Suprapubic skin (tissue), 4 donors: ENCODE measurements at regions not wholly inside any gene's neighbourhood (a gene's known extent, or its start where the extent isn't known, plus 50 kb on each side); places are given as distances from the start of the nearest gene placed in this dataset.

Source experiments
- EP300 ChIP-seq: sonication (generic); formaldehyde crosslinking; IDR thresholded peaks from one replicate; pipeline ENCODE4 v1.6.1; 2017; ENCODE audit warnings: antibody characterized with exemption
- POLR2A ChIP-seq, 2 donors: fragments of 450-650 bp; IDR thresholded peaks; one replicate each; pipeline ENCODE4 v1.6.1; 2017; ENCODE audit warnings: antibody characterized with exemption in 2 of 2, mild to moderate bottlenecking in 2 of 2, moderate library complexity in 2 of 2
- POLR2AphosphoS5 ChIP-seq, 3 donors: sonication (generic); formaldehyde crosslinking; IDR thresholded peaks; one replicate each; pipeline ENCODE4 v1.6.1; 2017; ENCODE audit warnings: antibody characterized with exemption in 3 of 3
- TF ChIP-seq, protein P1 (sequence below), 2 donors: fragments of 200-600 bp in 1 of 2; fragments of 450-650 bp in 1 of 2; sonication (generic) in 1 of 2; IDR thresholded peaks; one replicate each; pipeline ENCODE4 v1.5.1; 2016 to 2019; ENCODE audit warnings: antibody characterized with exemption in 2 of 2, mild to moderate bottlenecking in 1 of 2, moderate library complexity in 1 of 2

DNA sequence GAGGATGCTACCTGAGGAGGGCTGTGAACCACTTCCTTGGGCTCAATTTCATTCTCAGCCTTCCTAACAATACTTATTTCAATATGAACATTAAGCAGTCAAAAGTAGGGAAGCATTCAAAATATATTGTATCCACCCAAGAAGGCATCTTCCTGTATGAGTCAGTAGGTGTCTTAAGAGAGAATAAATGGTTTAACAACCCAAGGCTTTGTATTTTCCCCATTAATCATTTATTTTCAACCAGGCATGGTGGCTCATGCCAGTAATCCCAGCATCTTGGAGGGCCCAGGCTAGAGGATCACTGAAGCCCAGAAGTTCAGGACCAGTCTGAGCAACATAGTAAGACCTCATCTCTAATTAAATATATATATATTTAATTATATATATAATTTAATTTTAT is 74.5 kb upstream of the MARCKS start:
- TF ChIP-seq, protein P1, sequence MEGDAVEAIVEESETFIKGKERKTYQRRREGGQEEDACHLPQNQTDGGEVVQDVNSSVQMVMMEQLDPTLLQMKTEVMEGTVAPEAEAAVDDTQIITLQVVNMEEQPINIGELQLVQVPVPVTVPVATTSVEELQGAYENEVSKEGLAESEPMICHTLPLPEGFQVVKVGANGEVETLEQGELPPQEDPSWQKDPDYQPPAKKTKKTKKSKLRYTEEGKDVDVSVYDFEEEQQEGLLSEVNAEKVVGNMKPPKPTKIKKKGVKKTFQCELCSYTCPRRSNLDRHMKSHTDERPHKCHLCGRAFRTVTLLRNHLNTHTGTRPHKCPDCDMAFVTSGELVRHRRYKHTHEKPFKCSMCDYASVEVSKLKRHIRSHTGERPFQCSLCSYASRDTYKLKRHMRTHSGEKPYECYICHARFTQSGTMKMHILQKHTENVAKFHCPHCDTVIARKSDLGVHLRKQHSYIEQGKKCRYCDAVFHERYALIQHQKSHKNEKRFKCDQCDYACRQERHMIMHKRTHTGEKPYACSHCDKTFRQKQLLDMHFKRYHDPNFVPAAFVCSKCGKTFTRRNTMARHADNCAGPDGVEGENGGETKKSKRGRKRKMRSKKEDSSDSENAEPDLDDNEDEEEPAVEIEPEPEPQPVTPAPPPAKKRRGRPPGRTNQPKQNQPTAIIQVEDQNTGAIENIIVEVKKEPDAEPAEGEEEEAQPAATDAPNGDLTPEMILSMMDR (IDR thresholded peaks at IDR 0.05) = no peak
- TF ChIP-seq POLR2AphosphoS5 (IDR thresholded peaks at IDR 0.05) (no peak), POLR2A (IDR thresholded peaks at IDR 0.05) (no peak), EP300 (no peak)
